Stomach (tissue), 8 donors: ENCODE measurements at regions not wholly inside any gene's neighbourhood (a gene's known extent, or its start where the extent isn't known, plus 50 kb on each side); places are given as distances from the start of the nearest gene placed in this dataset.

Source experiments
- DNase-seq, 2 donors: peaks; one replicate each; pipeline versions ENCODE4 v3.0.0 to v3.0.0-alpha.2; 2013 to 2019
- H3K27ac ChIP-seq, 5 donors: fragments of 200-600 bp in 4 of 5; sonication (generic) in 4 of 5; one replicate each; pipeline ENCODE4 v1.5.1; 2013 to 2019; ENCODE audit warnings: mild to moderate bottlenecking in 1 of 5, moderate library complexity in 1 of 5
- H3K27me3 ChIP-seq, 3 donors: fragments of 200-600 bp; sonication (generic); one replicate each; pipeline ENCODE4 v1.5.1; 2017 to 2019; ENCODE audit warnings: mixed run types in 1 of 3
- H3K36me3 ChIP-seq, 4 donors: fragments of 200-600 bp; sonication (generic); 1 replicate in 3 of 4; 2 replicates in 1 of 4; pipeline ENCODE4 v1.5.1; 2016 to 2019
- H3K4me1 ChIP-seq, 4 donors: fragments of 200-600 bp; sonication (generic); one replicate each; pipeline ENCODE4 v1.5.1; 2016 to 2019
- H3K4me3 ChIP-seq, 4 donors: fragments of 200-600 bp; sonication (generic) in 3 of 4; one replicate each; pipeline ENCODE4 v1.5.1; 2016 to 2019; ENCODE audit warnings: mild to moderate bottlenecking in 1 of 4
- H3K9me3 ChIP-seq, 4 donors: fragments of 200-600 bp; sonication (generic); one replicate each; pipeline ENCODE4 v1.5.1; 2016 to 2019
- CTCF ChIP-seq, 7 experiments: fragments of 450-650 bp in 4 of 7; fragments of 200-600 bp in 3 of 7; sonication (generic) in 3 of 7; IDR thresholded peaks; one replicate each; pipeline ENCODE4 v1.5.1; 2016 to 2019; ENCODE audit warnings: antibody characterized with exemption in 7 of 7, control low read depth in 2 of 7, mild to moderate bottlenecking in 1 of 7
- EP300 ChIP-seq: sonication (generic); formaldehyde crosslinking; IDR thresholded peaks from one replicate; pipeline ENCODE4 v1.6.1; 2017; ENCODE audit warnings: antibody characterized with exemption
- POLR2A ChIP-seq, 4 donors: fragments of 450-650 bp; IDR thresholded peaks; one replicate each; pipeline ENCODE4 v1.6.1; 2016; ENCODE audit warnings: antibody characterized with exemption in 4 of 4, control low read depth in 2 of 4, mild to moderate bottlenecking in 1 of 4, moderate library complexity in 1 of 4
- POLR2AphosphoS5 ChIP-seq, 3 donors: sonication (generic); formaldehyde crosslinking; IDR thresholded peaks; one replicate each; pipeline ENCODE4 v1.6.1; 2016; ENCODE audit warnings: antibody characterized with exemption in 3 of 3
- WGBS, 5 donors: extraction: QIAGEN DNeasy Blood & Tissue Kit in 3 of 5; methylation state at CpG; one replicate each; pipeline versions ENCODE4 v1.1.5 to v1.1.7; 2013 to 2018; 5-methylcytosine and 5-hydroxymethylcytosine counted together
- intact Hi-C: fragments of 100-400 bp; cut with DNase I; formaldehyde crosslinking; loops from one replicate; pipeline ENCODE4 v1.15.1; 2023; ENCODE audit warnings: low total_unique reads
- donor health status: healthy with polysubstance abuse.
- donor health status: Bipolar disorder and iron deficiency.
- donor health status: healthy.

GRCh38 chrX:44088510-44089144 lies 115.4 kb upstream of the NDP start:
- Histone ChIP-seq H3K27ac (no peak overlapping the region), H3K4me1 (no peaks in the 10 kb centered on the region), H3K36me3 (no peaks in the 10 kb centered on the region), H3K27me3 (no peaks in the 10 kb centered on the region), H3K4me3 (no peak overlapping the region), H3K9me3 (no peaks in the 10 kb centered on the region)
- DNase-seq = no peak
- TF ChIP-seq EP300 (no peak), POLR2A (IDR thresholded peaks at IDR 0.05) (no peak), POLR2AphosphoS5 (IDR thresholded peaks at IDR 0.05) (no peak), CTCF (IDR thresholded peaks at IDR 0.05) (no peak)
- intact Hi-C loops = no loop called here
- WGBS, 5 donors = 90 to 94% (median 91%) methylated on average over 6 of the region's 6 CpGs

DNA sequence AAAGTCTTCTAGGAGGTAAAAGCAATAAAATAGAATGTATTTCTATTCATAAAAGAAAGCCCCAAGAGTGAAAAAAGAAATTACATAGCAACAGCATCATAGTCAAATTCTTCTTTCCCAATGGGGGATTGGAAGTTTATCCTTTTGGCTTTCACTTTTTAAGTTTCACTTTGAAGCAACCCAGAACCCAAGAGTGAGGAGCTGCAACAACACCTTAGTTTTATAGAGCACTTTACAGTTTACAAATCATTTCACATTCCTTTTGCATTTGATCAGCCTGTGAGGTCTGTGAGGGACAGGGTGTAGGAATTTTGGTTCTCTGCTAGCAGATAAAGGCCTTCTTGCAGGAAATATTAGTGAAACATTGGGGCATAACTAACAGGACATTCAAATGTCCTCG lies 112.0 kb upstream of the NDP start:
- Histone ChIP-seq H3K27me3 (no peaks in the 10 kb centered on the region), H3K4me1 (no peaks in the 10 kb centered on the region), H3K9me3 (no peaks in the 10 kb centered on the region), H3K27ac (no peak overlapping the region), H3K36me3 (no peaks in the 10 kb centered on the region), H3K4me3 (no peak overlapping the region)
- intact Hi-C loops = no loop called here
- TF ChIP-seq POLR2A (IDR thresholded peaks at IDR 0.05) (no peak), CTCF (IDR thresholded peaks at IDR 0.05) (no peak), POLR2AphosphoS5 (IDR thresholded peaks at IDR 0.05) (no peak), EP300 (no peak)
- WGBS, 5 donors = 48 to 83% (median 57%) methylated on average over 1 of the region's 1 CpG
- no peak for DNase-seq

GRCh38 chrX:44082829-44083228 lies 109.6 kb upstream of the NDP start:
- intact Hi-C loops = no loop called here
- H3K27ac ChIP-seq = no peak overlapping the region
- no peaks in the 10 kb centered on the region for H3K27me3 ChIP-seq
- TF ChIP-seq POLR2A (IDR thresholded peaks at IDR 0.05) = no peak
- no peak for TF ChIP-seq POLR2AphosphoS5 (IDR thresholded peaks at IDR 0.05)
- TF ChIP-seq EP300 = no peak
- TF ChIP-seq CTCF (IDR thresholded peaks at IDR 0.05) = no peak
- DNase-seq = no peak
- no peaks in the 10 kb centered on the region for H3K36me3 ChIP-seq
- no peak overlapping the region for H3K4me3 ChIP-seq
- H3K4me1 ChIP-seq = no peaks in the 10 kb centered on the region
- H3K9me3 ChIP-seq = peaks cover 0 to 6% (median 0%) of the 10 kb centered on the region in 4 donors
- 69 to 93% (median 83%) methylated on average over 5 of the region's 5 CpGs for WGBS, 5 donors

DNA sequence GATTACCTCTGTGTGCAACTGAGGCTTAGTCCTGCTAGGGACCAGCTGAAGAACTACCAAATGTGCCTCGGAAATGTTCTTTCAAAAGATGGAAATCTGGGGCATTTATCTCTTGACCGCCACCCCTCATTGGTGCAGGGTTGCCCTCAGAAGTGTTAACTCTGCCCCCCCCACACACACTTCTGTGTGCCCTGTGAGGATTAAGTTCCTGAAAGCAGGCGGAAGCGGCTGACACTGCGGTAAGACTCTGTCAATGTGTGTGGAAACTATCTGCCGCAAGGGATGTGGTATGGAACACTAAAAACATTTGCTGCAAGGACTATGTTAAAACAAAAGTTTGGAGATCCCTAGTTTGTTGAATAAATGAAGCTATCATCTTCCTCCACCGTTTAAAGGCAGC lies 106.9 kb upstream of the NDP start:
- Histone ChIP-seq H3K4me3 (no peak overlapping the region), H3K4me1 (no peaks in the 10 kb centered on the region), H3K27ac (no peak overlapping the region), H3K36me3 (no peaks in the 10 kb centered on the region), H3K27me3 (no peaks in the 10 kb centered on the region), H3K9me3 (peaks cover 0 to 9% (median 0%) of the 10 kb centered on the region in 4 donors)
- no peak for DNase-seq
- intact Hi-C loops = no loop called here
- TF ChIP-seq CTCF (IDR thresholded peaks at IDR 0.05) = no peak
- no peak for TF ChIP-seq POLR2A (IDR thresholded peaks at IDR 0.05)
- no peak for TF ChIP-seq EP300
- WGBS, 5 donors = 88 to 96% (median 93%) methylated on average over 5 to 7 of the region's 7 CpGs
